ENCODE measurements at regions not wholly inside any gene's neighbourhood (a gene's known extent, or its start where the extent isn't known, plus 50 kb on each side); places are given as distances from the start of the nearest gene placed in this dataset.

DNA sequence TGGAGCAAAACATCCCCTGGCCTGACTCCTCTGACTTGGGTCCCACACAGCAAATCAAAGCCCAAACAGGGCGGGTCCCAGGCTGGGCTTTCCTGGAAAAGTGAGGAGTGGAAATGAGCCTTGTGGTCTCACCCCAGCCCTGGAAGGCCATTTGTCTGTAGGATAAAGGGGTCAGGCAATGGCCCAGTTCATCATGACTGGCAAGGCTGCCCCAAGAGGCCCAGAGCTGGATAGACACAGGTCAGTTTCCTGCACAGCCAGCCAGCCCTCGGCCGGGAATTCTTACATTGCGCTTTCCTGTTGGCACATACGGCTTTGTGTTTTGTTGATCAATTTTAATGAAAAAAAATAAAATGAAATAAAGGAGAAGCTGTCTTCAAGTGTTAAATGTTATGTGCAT lies 174.3 kb downstream of the TSHZ3 start:
- no peak overlapping the region for H3K9ac ChIP-seq (ENCODE audit: low read depth, low read length)
- H3K36me3 ChIP-seq (ENCODE audit: insufficient read depth, low read length) = no peaks in the 10 kb centered on the region

DNA sequence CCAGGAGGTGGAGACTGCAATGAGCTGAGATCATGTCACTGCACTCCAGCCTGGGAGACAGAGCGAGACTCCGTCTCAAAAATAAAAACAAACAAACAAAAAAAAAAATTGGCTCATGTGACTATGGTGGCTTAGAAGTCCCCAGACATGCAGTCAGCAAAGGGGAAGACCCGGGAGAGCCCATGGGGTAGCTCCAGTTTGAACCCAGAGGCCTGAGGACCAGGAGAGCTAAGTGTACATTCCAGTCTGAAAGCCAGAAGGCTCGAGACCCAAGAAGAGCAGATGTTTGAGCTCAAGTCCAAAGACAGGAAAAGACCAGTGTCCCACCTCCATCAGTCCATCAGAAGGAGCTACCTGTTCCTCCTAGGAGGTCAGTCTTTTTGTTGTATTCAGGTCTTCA lies 175.2 kb downstream of the TSHZ3 start:
- H3K36me3 ChIP-seq (ENCODE audit: insufficient read depth, low read length) = no peaks in the 10 kb centered on the region
- H3K9me3 ChIP-seq (ENCODE audit: control insufficient read depth, insufficient read depth, low read length) = no peaks in the 10 kb centered on the region
- no peak overlapping the region for H3K9ac ChIP-seq (ENCODE audit: low read depth, low read length)
- no peaks in the 10 kb centered on the region for H3K4me1 ChIP-seq (ENCODE audit: insufficient read depth, low read length)

More for the DNA sequence above, 174.3 kb downstream of the TSHZ3 start:
- H3K9me3 ChIP-seq (ENCODE audit: control insufficient read depth, insufficient read depth, low read length) = no peaks in the 10 kb centered on the region
- H3K4me1 ChIP-seq (ENCODE audit: insufficient read depth, low read length) = no peaks in the 10 kb centered on the region

DNA sequence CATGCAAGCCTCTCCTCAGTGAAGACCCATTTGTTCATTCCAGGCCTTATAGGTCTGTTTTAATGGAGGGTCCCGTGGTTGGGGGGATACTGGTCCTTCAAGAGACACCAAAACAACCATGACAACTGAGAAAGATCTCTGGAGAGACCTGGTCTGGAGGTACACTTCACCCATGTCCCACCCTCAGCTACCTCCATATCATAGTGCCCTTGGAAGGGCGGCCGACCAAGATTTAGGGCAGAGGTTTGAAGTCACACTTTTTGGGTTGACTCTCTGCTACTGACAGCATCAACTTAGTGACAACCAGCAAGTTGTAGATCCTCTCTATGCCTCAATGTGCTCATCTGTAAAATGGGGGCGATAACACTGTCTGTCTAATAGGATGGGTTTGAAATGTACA lies 177.3 kb downstream of the TSHZ3 start:
- no peaks in the 10 kb centered on the region for H3K36me3 ChIP-seq (ENCODE audit: insufficient read depth, low read length)
- no peaks in the 10 kb centered on the region for H3K4me1 ChIP-seq (ENCODE audit: insufficient read depth, low read length)
- H3K9me3 ChIP-seq (ENCODE audit: control insufficient read depth, insufficient read depth, low read length) = no peaks in the 10 kb centered on the region
- no peak overlapping the region for H3K9ac ChIP-seq (ENCODE audit: low read depth, low read length)

DNA sequence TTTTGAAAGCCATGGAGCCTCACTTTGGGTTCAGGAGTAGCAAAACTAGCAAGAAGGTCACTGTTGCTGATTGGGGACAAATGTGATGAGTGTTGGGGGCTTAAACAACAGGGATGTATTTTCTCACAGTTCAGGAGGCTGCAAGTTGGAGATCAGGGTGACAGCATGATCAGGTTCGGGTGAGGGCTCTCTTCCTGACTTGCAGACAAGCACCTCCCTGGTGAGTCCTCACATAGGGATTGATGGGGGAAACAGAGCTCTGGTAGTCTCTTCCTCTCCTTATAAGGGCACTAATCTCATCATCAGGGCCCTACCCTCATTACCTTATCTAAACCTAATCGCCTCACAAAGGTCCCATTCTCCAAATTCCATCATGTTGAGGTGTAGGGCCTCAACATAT lies 179.2 kb downstream of the TSHZ3 start:
- H3K36me3 ChIP-seq (ENCODE audit: insufficient read depth, low read length) = no peaks in the 10 kb centered on the region
- H3K9me3 ChIP-seq (ENCODE audit: control insufficient read depth, insufficient read depth, low read length) = no peaks in the 10 kb centered on the region
- H3K4me1 ChIP-seq (ENCODE audit: insufficient read depth, low read length) = no peaks in the 10 kb centered on the region
- H3K9ac ChIP-seq (ENCODE audit: low read depth, low read length) = no peak overlapping the region

DNA sequence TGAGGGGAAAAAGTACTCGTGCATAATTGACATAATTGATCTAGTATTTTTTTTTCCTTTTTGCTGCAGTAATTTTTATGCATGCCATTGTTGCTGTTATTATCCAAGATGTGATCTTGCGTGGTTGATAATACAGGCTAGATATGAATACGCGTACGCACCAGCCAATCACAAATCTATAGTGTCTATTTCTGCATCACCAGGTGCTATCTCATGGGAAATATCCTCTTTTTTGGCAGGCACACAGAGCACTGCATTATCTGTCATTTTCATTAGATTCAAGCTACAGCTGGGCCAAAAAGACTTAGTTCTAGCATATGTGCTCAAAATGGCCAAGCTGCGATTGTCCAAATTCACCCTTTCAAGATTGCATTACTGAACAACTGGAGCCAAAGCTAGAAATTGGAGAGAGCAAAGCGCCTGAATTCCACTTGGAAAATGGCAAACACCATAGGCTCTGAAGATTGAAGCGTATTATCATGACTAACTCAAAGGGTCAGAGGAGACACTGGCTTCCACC lies 181.1 kb downstream of the TSHZ3 start:
- no peaks in the 10 kb centered on the region for H3K4me1 ChIP-seq (ENCODE audit: insufficient read depth, low read length)
- H3K36me3 ChIP-seq (ENCODE audit: insufficient read depth, low read length) = no peaks in the 10 kb centered on the region
- H3K9ac ChIP-seq (ENCODE audit: low read depth, low read length) = no peak overlapping the region
- H3K9me3 ChIP-seq (ENCODE audit: control insufficient read depth, insufficient read depth, low read length) = no peaks in the 10 kb centered on the region

DNA sequence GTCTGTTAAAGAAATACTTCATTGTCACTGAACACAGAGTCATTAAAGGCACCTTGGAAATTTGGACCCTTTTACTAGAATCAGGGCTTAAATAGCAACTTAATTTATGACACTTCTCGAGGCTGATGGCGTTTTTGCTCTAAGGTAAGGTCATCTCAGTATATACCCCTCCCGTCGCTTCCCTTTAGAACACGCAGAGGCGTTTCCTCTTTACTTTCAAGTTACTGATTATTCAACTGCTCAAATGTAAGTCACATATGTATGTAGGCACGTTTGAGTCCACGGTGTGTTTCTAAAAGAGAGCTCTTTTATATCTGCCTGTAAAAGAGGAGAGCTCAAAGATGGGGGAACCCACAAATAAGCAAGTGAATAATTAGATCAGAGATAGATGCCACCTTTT lies 181.5 kb downstream of the TSHZ3 start:
- H3K9ac ChIP-seq (ENCODE audit: low read depth, low read length) = no peak overlapping the region
- H3K4me1 ChIP-seq (ENCODE audit: insufficient read depth, low read length) = no peaks in the 10 kb centered on the region
- no peaks in the 10 kb centered on the region for H3K36me3 ChIP-seq (ENCODE audit: insufficient read depth, low read length)
- no peaks in the 10 kb centered on the region for H3K9me3 ChIP-seq (ENCODE audit: control insufficient read depth, insufficient read depth, low read length)

DNA sequence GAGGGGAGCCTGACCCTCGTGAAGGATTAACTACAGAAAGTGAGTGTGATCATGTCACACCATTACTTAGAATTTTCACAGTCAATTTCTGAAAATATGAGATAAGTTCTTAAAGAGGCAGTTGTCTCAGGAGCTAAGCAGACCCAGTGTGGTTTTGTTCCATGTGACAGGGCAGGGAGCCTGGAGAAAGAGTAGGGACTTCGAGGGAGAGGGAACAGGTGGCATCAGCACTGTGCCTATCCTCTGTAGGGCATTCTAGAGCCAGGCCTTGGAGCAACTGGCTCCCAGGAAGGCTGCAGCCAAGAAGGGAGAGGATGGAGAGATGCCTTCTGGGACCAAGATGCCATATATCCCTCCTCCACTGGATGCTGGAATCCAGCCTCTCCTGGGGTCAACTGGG lies 183.0 kb downstream of the TSHZ3 start:
- Histone ChIP-seq H3K36me3 (ENCODE audit: insufficient read depth, low read length) (no peaks in the 10 kb centered on the region), H3K9ac (ENCODE audit: low read depth, low read length) (no peak overlapping the region), H3K4me1 (ENCODE audit: insufficient read depth, low read length) (no peaks in the 10 kb centered on the region), H3K9me3 (ENCODE audit: control insufficient read depth, insufficient read depth, low read length) (no peaks in the 10 kb centered on the region)

DNA sequence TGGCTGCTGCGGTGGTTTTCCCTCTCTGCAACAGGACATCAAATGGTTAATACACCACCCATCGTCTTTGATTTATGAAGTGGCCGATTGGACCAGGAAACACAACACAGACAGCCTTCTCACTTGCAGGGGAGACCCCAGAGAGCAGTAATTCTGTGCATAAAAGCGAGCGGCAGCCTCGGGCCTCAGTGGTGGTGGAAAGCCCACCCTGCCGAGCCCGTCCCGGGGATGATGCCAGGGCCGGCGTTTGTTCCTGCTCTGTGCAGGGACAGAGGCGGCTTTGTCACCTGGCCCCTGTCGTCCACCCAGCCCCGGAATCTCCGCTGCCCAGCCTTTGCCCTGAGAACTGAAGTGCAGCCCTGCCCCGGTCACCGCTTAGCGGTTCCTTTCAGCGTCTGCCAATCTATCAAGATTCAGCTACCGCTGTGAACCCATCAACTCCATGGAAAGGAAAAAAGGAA lies 184.4 kb downstream of the TSHZ3 start:
- no peaks in the 10 kb centered on the region for H3K36me3 ChIP-seq (ENCODE audit: insufficient read depth, low read length)
- H3K9me3 ChIP-seq (ENCODE audit: control insufficient read depth, insufficient read depth, low read length) = no peaks in the 10 kb centered on the region
- H3K4me1 ChIP-seq (ENCODE audit: insufficient read depth, low read length) = no peaks in the 10 kb centered on the region
- H3K9ac ChIP-seq (ENCODE audit: low read depth, low read length) = no peak overlapping the region

DNA sequence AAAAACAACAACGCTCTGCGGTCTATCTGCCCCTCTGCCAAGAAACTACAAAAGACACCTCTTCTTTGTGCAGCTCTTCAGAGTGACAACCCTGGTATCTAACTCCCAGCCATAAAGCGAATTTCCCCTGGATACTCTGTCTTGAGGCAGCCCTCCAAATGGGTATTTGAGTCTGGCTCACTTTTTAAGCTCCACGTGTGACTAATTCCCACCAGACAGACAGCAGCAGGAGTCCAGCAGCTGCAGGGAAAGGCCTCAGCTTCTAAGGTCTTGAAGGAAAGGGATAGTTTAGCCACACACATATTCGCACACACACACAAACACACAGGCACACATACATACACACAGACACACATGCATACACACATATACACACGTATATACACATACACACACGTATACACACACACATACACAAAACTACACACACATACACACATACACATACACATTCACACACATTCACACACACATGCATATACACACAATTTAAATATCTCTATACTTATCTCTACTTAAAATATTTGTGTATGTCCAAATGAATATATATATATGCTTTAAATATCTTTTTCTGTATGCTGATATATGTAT lies 188.8 kb downstream of the TSHZ3 start:
- no peaks in the 10 kb centered on the region for H3K4me1 ChIP-seq (ENCODE audit: insufficient read depth, low read length)
- no peak overlapping the region for H3K9ac ChIP-seq (ENCODE audit: low read depth, low read length)
- no peaks in the 10 kb centered on the region for H3K9me3 ChIP-seq (ENCODE audit: control insufficient read depth, insufficient read depth, low read length)
- H3K36me3 ChIP-seq (ENCODE audit: insufficient read depth, low read length) = no peaks in the 10 kb centered on the region

DNA sequence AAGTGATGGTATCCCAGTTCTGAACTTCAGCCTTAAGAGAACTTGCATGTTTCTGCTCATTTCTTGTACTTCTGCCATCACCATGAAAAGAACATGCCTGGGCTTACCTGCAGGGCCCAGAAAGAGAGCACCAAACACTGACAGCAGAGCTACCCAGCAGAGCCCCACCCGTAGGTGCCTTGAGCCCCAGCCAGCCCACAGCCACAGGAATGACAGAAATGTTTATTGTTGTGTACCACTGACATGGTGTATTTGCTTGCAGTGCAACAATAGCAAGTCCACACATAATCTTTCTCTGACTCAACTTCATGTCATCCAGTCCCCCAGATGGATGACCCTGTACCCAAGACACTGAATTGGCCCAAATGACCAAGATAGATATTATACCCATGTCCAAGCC lies 195.2 kb downstream of the TSHZ3 start:
- Histone ChIP-seq H3K4me1 (ENCODE audit: insufficient read depth, low read length) (no peaks in the 10 kb centered on the region), H3K36me3 (ENCODE audit: insufficient read depth, low read length) (no peaks in the 10 kb centered on the region), H3K9me3 (ENCODE audit: control insufficient read depth, insufficient read depth, low read length) (no peaks in the 10 kb centered on the region), H3K9ac (ENCODE audit: low read depth, low read length) (no peak overlapping the region)

DNA sequence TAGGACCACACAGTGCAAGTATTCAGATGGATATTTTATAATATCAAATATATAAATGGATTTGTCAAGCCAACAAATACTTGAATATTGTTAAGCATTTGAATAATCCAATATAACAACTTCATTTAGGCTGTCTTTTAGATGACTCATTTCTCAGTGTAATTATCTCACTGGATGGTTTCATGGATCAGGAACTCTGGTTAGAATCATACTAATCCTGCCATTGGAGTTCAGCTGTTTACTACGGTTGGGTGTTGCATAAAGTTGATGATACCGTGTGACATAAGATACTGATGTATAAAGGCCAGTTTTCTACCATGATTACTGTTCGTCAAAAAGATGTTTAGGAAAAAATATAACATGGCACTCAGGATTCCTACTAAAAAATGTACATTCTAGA lies 196.3 kb downstream of the TSHZ3 start:
- Histone ChIP-seq H3K36me3 (ENCODE audit: insufficient read depth, low read length) (no peaks in the 10 kb centered on the region), H3K9me3 (ENCODE audit: control insufficient read depth, insufficient read depth, low read length) (no peaks in the 10 kb centered on the region), H3K4me1 (ENCODE audit: insufficient read depth, low read length) (no peaks in the 10 kb centered on the region), H3K9ac (ENCODE audit: low read depth, low read length) (no peak overlapping the region)

DNA sequence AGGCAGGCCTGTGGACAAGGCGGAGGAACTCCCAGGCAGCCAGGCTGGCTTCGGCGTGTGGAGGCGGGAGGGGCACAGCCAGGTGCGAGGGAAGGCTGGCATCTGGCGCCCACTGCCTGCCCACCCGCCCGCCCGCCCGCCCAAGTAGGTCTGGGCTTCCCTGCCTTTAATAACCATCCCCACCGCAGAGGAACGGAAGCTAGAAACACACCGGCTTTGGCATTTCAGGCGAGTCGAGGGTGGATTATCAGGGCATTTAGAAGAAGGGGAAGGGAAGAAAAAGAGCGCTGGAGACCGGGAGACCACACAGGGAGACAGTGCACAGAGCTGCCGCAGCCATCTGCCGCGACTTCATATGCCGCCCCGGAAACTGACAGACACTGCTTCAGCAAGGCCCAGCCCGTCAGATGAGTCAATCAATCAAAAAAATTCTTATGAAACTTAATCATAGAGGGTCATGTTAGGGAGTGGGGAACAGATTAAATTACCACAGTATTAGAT lies 199.7 kb downstream of the TSHZ3 start:
- no peak overlapping the region for H3K9ac ChIP-seq (ENCODE audit: low read depth, low read length)
- no peaks in the 10 kb centered on the region for H3K9me3 ChIP-seq (ENCODE audit: control insufficient read depth, insufficient read depth, low read length)
- H3K36me3 ChIP-seq (ENCODE audit: insufficient read depth, low read length) = no peaks in the 10 kb centered on the region
- no peaks in the 10 kb centered on the region for H3K4me1 ChIP-seq (ENCODE audit: insufficient read depth, low read length)

DNA sequence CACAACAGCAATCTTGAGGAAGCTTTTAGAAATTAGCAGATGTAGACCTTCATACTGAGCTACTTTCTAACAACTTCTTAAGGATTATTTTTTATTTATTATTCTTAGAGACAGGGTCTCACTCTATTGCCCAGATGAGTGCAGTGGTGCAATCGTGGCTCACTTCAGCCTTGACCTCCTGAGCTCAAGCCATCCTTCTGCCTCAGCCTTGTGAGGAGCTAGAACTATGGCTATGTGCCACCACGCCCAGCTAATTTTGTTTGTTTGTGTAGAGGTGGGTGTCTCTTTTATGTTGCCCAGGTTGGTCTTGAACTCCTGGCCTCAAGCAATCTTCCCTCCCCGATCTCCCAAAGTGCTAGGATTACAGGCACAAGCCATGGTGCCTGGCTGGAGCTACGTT lies 200.6 kb downstream of the TSHZ3 start:
- Histone ChIP-seq H3K36me3 (ENCODE audit: insufficient read depth, low read length) (no peaks in the 10 kb centered on the region), H3K9ac (ENCODE audit: low read depth, low read length) (no peak overlapping the region), H3K9me3 (ENCODE audit: control insufficient read depth, insufficient read depth, low read length) (no peaks in the 10 kb centered on the region), H3K4me1 (ENCODE audit: insufficient read depth, low read length) (no peaks in the 10 kb centered on the region)

DNA sequence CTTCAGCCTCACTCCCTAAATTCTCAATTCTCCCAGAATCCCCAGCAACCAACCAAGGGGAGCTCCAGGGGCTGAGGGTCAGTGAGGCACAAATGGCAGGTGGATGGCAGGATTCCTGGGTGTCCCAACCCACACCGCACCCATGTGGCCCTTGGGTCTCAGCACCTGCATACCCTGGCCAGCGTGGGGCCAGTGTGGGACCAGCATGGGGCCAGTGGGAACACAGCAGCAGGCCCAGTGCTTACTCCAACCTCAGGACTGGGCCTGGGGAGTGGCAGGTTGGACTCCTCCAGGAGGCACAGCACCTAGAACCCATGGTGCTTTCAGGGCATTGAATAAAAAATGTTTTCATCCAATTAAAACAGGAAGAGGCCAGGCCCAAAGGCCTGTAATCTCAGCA lies 202.0 kb downstream of the TSHZ3 start:
- Histone ChIP-seq H3K9me3 (ENCODE audit: control insufficient read depth, insufficient read depth, low read length) (no peaks in the 10 kb centered on the region), H3K36me3 (ENCODE audit: insufficient read depth, low read length) (no peaks in the 10 kb centered on the region), H3K4me1 (ENCODE audit: insufficient read depth, low read length) (no peaks in the 10 kb centered on the region), H3K9ac (ENCODE audit: low read depth, low read length) (no peak overlapping the region)

DNA sequence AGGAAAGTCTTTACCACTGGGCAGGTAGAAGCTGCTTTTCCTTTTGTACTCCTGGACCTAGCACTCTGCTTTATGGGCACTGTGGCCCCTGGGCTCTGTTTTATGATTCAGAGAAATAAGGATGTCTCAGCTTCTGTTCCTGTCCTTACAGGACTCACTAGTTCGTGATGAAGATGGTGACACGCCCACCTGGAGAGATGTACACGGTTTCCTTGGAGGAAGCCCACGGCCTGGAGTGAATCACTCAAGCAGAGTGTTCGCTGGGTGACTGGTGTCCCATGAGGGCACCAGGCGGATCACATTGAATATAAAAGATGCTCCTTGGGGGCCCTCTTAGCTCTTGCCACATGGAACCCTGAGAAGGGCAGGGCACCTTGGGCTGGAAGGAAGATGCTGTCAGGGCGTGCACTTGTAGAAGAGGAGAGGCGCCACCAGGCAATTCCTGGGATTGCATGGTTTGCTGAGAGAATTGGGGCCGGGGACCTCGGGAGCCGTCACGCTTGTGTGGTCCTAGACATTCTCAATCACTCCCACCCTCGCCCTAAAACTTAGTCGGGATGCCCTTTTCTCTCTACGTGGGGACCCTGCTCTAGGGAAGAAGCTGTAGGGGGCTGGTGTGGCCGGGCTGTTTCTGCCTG lies 202.6 kb downstream of the TSHZ3 start:
- Histone ChIP-seq H3K9ac (ENCODE audit: low read depth, low read length) (no peak overlapping the region), H3K9me3 (ENCODE audit: control insufficient read depth, insufficient read depth, low read length) (no peaks in the 10 kb centered on the region), H3K36me3 (ENCODE audit: insufficient read depth, low read length) (no peaks in the 10 kb centered on the region), H3K4me1 (ENCODE audit: insufficient read depth, low read length) (no peaks in the 10 kb centered on the region)

Data from ES-I3 (cell line).